Activated T-cell treated with anti-CD3 and anti-CD28 coated beads for 1 hour (primary cell): ENCODE measurements at regions not wholly inside any gene's neighbourhood (a gene's known extent, or its start where the extent isn't known, plus 50 kb on each side); places are given as distances from the start of the nearest gene placed in this dataset.

ENCODE experiments used
- DNase-seq: peaks from one replicate; pipeline ENCODE4 v3.0.0-alpha.2; 2020; ENCODE audit warnings: low read depth

- no peak for DNase-seq
Observed at GRCh38 chr2:23093513-23093912, 291.5 kb upstream of the KLHL29 start.

DNA sequence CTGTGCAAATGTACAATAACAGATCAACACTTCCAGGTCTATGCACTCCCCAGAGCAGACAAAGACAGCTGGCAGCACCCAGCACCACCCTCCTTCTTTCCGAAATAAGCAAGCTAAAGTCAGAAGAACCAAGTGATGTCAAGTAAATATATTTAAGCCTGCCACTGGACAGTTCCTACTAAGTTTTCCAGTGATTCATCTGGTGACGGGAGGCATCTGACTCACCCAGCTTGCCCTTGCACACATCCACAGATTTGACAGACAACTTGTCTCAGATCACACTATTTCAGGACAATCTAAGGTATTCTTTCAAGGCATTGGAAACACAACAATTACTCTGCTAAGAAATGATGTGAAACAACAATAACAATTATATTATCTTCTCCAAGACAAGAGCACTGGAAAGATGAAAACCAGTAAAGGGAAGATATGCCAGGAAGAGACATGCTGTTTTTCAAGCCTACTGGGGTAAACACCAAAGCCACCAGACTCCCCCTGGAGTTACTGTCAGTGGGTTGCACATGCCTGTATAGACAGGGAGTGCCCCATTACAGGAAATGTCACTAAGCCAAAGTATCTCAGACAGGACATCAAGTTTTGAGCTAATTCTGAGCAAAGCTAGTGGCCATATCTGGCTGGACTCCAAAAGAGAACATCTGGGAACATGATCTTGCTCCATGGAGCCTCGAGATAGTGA is 287.9 kb upstream of the KLHL29 start:
- no peak for DNase-seq

- DNase-seq: no peak
Observed at GRCh38 chr2:23100406-23100805, 284.6 kb upstream of the KLHL29 start.

DNA sequence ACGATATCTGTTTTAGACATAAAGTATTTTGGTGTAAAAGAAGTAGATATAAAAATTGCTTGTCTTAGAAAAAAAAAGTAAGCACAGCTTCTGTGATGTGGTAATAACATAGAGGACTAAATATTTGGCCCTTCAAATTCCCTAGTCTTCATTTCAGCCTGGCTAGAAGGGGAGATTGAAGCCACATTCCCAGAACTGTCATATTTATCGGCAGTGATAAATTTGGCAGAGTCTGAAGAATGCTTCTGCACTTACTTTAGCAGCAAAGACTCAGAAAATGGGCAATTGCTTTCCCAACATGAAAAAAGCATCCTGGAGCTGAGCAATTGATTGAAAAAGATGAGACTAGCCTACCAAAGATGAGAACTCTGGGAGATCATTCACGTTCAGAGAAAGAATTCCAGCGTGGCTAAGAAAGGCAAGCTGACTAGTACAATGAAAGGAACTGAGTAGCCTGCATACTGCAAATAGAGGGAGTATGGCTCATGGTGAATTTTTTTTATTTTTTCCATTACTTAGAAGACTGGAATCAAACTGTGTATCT is 278.7 kb upstream of the KLHL29 start:
- DNase-seq: no peak

DNA sequence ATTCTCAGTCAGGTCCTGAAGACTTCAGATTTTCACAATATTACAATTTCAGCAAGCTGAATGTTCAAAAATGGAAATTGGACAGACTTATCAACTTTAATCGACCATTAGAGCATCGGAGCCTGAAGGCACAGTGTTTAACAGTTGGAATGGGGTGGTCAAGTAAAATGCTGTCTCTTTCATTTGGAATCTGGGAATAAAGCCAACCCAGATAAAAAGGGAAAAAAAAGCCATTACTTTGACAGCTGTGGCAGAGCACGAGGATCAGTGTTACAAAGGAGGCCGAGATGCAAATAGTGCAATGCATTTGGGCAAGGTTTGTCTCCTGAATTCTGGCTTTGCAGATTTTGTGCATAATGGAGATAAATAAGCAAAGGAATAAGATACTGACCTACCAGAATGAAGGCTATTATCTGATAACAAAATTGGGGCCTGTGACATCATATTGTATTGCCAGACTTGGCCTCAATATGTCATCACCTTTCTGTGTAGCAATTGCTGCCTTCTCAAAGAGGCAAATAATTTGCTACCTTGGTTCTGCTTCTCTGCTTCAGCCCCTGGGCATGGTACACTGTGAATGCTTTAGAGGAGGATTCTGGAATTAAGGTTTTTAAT is 277.5 kb upstream of the KLHL29 start:
- no peak for DNase-seq

GRCh38 chr2:23111263-23111662 is 273.7 kb upstream of the KLHL29 start:
- DNase-seq: no peak

- no peak for DNase-seq
Observed at GRCh38 chr2:23112517-23112916, 272.5 kb upstream of the KLHL29 start.

DNA sequence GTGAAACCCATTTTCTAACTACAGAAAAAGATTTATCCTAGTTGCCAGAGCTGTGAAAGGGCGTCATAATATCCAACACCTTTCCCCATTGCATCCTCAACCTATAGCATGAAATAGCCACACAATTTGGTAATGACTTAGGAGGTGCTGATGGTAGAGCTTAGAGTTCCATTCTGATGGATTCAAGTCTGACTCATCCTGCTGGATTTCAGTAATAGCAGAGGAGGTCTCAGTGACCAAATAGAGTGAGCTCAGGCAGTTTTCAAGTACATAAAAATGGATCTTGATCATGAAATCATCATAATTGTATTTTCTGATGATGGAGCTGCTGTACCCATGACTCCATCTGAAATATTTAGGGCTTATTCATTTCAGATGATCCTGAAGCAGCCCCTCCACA is 270.7 kb upstream of the KLHL29 start:
- DNase-seq: no peak

GRCh38 chr2:23118313-23118712 is 266.7 kb upstream of the KLHL29 start:
- DNase-seq: no peak

DNA sequence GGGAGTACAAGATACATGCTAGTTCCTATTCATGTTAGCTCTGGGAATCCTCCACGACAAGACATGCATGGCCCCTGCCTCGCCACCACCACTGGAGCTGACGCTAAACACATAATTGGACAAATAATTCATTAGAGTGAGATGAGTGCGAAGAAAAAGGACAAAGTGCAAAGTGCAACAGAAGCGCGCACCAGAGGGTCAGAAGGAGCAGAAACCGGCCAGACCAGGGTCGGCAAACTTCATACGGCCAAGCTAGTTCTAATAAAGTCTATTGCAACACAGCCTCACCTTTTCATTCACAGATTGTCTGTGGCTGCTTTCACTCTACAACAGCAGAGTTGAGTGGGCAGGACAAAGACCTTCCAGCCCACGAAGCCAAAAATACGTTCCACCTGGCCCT is 266.1 kb upstream of the KLHL29 start:
- no peak for DNase-seq

GRCh38 chr2:23120161-23120560 is 264.8 kb upstream of the KLHL29 start:
- no peak for DNase-seq

DNA sequence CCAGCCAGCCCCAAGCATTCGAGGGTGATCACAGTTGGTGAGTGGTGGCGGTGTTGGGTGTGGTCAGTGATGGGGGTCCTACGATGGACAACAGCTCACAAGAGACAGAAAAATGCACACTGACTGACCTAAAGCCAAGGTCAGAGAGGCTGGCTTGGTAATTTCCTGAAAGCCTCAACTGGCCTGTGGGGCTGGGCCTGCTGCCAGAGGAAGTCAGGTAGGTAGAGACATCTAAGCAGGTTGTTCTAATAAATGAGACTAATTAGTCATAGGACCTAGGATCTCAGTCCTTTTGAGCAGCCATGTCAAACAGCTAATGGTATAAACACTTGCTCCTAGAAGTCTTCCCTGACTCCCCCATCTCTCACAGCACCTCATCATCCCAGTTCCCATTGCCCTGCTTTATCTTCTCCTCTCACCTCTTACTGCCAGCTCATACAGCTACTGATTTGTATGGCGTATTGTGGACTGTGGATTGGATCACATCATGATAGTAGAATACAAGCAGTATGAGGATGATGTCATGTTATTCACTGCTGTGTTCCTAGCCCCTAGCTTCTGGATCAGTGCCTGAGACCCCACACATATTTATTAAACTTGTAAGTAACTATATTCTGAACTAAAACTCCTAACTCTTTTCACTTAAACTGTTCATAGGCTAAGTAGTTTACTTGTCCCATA is 262.9 kb upstream of the KLHL29 start:
- DNase-seq: no peak

GRCh38 chr2:23122681-23123215 is 262.2 kb upstream of the KLHL29 start:
- no peak for DNase-seq

- no peak for DNase-seq
Observed at GRCh38 chr2:23123686-23124085, 261.3 kb upstream of the KLHL29 start.

DNA sequence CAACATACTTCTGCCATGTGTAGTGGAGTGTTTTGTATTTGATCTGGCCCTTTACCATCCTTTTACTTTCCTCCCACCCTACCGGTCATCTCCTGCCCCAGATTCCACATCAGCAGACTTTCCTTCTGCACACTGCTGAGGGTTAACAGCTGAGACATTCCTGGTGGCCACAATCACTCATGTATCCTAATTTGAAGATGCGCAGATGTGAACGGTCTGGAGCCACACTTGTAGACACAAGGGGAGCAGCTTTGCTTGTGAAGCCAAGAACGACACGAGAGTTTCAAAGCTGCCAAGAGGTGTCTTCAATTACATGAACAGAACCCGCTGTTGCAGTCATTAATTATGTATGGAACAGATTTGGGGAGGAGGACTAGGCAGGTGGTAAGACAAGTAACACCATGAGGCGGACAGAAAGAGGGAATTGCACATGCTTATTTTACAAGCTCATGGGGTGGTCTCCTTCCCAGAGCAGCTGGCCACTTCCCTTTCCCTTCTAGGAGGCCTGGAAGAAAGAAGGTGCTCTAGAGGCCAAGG is 260.7 kb upstream of the KLHL29 start:
- no peak for DNase-seq

GRCh38 chr2:23127465-23127864 is 257.5 kb upstream of the KLHL29 start:
- no peak for DNase-seq

DNA sequence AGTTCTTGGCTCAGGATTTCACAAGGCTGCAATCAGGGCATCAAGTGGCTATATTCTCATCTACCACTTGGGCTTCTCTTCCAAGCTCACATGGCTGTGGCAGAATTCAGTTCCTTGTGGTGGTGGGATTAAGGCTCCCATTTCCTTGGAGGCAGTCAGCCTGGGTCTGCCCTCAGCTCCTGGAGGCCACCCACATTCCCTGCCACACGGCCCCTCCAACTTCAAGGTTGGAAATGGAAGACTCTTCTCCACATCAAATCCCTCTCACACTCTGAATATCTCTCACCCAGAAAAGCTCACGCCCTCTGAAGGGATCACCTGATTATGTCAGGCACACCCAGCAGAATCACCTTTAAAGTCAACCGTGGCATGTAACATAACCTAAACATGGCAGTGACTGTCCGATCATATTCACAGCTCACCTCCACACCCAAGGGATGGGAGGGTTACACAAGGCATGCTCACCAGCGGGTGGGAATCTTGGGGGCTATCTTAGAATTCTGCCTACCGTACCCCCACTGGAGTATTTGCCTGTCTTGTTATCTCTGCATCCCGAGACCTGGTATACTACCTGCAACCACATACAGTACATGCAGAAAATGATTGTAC is 256.2 kb upstream of the KLHL29 start:
- DNase-seq: no peak

DNA sequence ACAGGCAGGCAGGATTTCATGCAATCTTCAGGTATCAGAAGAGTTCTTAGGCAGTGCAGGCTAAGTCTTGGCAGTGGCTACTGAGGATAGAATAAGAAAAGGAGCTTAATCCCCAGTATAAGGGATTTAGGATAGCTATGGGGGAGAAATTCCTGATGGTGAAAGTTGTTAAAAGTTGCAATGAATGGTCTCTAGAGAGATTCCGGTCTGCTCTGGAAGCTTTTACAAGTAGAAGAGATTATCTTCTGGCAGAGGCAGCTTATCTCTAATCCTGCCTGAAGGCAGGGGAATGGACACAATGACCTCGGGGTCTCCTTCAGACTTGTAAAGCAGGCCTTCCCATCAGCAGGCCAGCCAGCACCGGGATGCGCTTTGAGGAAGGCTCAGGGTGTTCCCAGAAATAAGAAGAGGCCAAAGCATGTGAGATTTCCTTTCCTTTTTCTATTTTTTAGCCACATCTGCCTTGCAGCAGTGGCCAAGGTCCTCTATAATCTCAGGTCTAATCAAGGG is 253.9 kb upstream of the KLHL29 start:
- no peak for DNase-seq

- no peak for DNase-seq
Observed at GRCh38 chr2:23132000-23132399, 253.0 kb upstream of the KLHL29 start.

DNA sequence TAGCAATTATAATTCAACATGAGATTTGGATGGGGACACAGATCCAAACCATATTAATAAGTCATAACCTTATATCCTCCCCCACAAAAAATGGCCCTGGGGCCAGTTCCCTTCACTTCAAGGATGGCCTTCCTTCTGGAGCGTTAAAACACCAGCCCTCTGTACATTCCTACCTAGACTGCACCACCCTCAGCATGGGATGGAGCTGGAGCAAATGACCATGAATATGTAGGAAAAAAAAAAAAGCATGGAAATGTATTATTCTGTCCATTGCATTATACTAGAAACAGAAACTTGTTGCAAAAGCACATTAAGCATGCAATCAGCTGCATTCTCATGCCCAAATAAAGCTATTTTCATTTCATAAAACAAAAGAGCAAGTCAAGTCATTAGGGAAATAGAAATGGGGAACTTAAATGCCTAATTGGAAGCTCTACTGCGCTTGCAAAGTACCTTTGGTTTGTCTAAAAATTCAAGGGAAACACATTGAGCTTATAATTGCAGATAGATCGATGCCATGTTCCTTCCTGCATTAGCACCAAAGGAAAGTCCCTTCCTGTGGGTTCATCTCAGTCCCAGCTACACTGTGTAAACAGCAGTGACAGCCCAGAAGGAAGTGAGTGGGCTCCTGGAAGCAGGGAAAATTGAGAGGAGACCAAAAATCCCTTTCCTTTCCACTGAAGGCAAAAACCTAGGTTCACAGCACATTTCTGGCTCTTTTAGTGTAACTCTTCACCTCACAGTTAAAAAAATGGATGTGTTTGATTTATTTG is 252.0 kb upstream of the KLHL29 start:
- no peak for DNase-seq

- DNase-seq: no peak
Observed at GRCh38 chr2:23134726-23135125, 250.3 kb upstream of the KLHL29 start.
